ENCODE measurements at regions not wholly inside any gene's neighbourhood (a gene's known extent, or its start where the extent isn't known, plus 50 kb on each side); places are given as distances from the start of the nearest gene placed in this dataset.
"Not testable (repeated sequence)": the region's sequence is repeated elsewhere in the genome, so short reads cannot be mapped to it uniquely, and the experiment has no call there.

DNA sequence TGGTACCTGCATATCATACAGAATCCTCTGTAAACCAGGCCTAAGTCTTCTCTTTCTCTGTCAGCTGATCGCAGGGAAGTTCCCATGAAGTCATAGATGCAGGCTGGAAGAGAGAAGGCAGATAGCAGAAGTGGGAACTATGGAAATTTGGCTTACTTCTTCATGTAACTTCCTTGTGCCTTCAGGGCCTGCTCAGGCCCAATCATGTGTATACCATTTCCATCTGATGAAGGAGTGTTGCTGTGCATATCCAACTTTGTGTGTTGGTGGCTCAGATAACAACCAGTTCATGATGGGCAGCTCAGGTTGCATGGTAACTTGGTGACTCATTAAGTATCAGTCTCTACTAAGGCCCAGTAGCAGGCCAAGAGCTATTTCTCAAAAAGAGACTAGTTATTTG, 53.1 kb upstream of the CEP295 start:
- Mint-ChIP-seq H3K4me3 (no peak overlapping the region), H3K36me3 (no peaks in the 10 kb centered on the region), H3K27me3 (peaks cover 3 to 4% (median 3%) of the 10 kb centered on the region in 3 donors), H3K9me3 (peaks cover 0 to 2% (median 0%) of the 10 kb centered on the region in 7 donors), H3K4me1 (no peaks in the 10 kb centered on the region), H3K27ac (no peak overlapping the region)
- ATAC-seq (ENCODE audit: low read depth in 2 of 2) (no peak), DNase-seq (no peak)

DNA sequence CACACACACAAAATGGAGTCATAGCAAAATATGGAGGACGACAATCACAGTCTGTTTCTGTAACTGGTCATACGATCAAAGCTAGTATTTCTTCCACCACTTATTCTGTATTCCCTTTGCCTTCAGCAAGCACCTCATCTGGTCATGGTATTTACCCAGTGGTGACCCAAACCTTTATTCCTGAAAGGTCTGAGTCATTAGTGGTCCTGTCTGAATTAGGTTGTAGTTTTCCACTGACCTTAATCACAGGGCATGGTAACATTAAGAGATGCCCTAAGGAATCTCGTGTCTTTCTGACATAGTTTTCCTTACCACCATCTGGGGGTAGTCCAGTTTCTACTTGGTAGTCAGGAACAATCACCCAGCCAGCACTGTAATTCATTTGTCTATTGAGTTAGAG, 54.8 kb upstream of the CEP295 start:
- Mint-ChIP-seq H3K4me1 (no peaks in the 10 kb centered on the region), H3K9me3 (peaks cover 0 to 4% (median 0%) of the 10 kb centered on the region in 7 donors), H3K4me3 (no peak overlapping the region), H3K27ac (no peak overlapping the region), H3K36me3 (no peaks in the 10 kb centered on the region), H3K27me3 (peaks cover 4 to 8% (median 4%) of the 10 kb centered on the region in 3 donors)
- ATAC-seq (ENCODE audit: low read depth in 2 of 2) (no peak), DNase-seq (no peak)

DNA sequence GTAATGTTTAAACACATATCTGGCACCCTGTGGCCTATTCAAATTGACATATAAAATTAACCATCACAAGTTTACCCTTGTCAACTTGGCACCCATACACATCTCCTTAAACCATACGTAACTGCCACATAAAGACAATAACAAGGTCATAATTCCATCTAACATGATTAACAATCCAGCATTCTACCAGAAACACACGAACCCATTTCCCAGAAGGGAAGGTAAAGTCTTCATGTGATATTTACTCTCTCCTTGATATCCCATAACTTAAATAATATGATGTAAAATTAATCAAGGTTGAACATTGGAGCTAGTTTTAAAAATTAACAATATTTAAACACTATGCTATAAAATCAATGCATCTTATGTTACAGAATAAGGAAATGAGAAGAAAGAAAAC, 55.2 kb upstream of the CEP295 start:
- H3K27me3 Mint-ChIP-seq, result peaks cover 4 to 8% (median 4%) of the 10 kb centered on the region in 3 donors
- H3K4me3 Mint-ChIP-seq, result no peak overlapping the region
- no peak for DNase-seq
- H3K4me1 Mint-ChIP-seq, result no peaks in the 10 kb centered on the region
- H3K27ac Mint-ChIP-seq, result no peak overlapping the region
- ATAC-seq (ENCODE audit: low read depth in 2 of 2), result no peak
- peaks cover 0 to 4% (median 0%) of the 10 kb centered on the region in 7 donors for H3K9me3 Mint-ChIP-seq
- H3K36me3 Mint-ChIP-seq, result no peaks in the 10 kb centered on the region

DNA sequence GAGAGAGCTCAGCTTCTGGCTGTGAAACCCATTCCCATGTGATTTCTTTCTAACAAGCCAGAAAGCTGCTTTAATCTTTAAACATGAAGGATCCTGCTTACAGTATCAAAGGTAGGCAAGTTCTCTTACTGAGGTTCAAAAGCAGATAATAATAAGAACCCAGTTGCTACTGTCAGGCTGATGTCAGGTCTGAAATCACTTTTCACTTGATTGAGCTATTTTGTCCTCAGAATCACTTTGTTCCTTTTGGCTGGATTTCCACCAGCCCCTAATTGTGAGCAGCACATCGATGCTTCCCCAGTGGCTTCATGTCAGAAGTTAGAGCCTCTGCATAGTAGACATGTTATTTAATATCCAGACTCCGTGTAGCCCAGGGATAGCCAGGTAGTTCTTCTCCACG, 55.8 kb upstream of the CEP295 start:
- H3K27ac Mint-ChIP-seq, result no peak overlapping the region
- ATAC-seq (ENCODE audit: low read depth in 2 of 2), result no peak
- no peak for DNase-seq
- peaks cover 4 to 8% (median 4%) of the 10 kb centered on the region in 3 donors for H3K27me3 Mint-ChIP-seq
- no peaks in the 10 kb centered on the region for H3K36me3 Mint-ChIP-seq
- peaks cover 0 to 4% (median 0%) of the 10 kb centered on the region in 7 donors for H3K9me3 Mint-ChIP-seq
- H3K4me3 Mint-ChIP-seq, result no peak overlapping the region
- no peaks in the 10 kb centered on the region for H3K4me1 Mint-ChIP-seq

DNA sequence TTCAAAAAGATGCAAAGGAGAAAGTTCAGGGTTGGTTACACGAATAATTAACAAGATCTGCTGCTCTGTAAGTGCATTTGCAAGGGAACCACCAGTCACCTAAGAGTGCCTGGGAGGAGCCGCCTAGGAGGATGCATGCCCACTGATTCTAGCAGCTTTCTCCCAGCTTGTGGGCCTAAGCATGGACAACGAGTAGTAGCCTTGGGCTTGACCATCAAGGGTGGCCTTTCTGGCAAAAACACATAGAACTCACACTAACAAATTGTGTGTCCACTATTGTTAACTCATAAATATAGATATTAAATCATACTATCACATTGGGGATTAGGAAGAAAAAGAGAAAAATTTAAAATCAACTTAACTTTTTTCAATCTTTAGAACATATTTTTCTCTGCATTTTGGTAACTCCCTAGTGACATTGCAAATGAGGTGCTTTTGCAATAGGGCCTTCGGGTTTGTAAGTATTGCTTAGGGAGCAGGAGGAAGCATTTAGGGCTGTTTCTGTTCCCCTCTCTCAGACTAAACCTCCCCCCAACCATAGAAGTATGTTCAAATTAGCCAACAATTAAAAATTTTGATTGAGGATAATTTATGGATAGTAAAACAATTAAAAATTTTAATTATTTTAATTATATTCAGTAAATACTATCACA, 57.3 kb upstream of the CEP295 start:
- H3K27me3 Mint-ChIP-seq, result peaks cover 7 to 17% (median 8%) of the 10 kb centered on the region in 3 donors
- no peaks in the 10 kb centered on the region for H3K36me3 Mint-ChIP-seq
- ATAC-seq (ENCODE audit: low read depth in 2 of 2) (no peak), DNase-seq (no peak)
- peaks cover 0 to 4% (median 0%) of the 10 kb centered on the region in 7 donors for H3K9me3 Mint-ChIP-seq
- no peak overlapping the region for H3K27ac Mint-ChIP-seq
- no peak overlapping the region for H3K4me3 Mint-ChIP-seq
- H3K4me1 Mint-ChIP-seq, result no peaks in the 10 kb centered on the region

DNA sequence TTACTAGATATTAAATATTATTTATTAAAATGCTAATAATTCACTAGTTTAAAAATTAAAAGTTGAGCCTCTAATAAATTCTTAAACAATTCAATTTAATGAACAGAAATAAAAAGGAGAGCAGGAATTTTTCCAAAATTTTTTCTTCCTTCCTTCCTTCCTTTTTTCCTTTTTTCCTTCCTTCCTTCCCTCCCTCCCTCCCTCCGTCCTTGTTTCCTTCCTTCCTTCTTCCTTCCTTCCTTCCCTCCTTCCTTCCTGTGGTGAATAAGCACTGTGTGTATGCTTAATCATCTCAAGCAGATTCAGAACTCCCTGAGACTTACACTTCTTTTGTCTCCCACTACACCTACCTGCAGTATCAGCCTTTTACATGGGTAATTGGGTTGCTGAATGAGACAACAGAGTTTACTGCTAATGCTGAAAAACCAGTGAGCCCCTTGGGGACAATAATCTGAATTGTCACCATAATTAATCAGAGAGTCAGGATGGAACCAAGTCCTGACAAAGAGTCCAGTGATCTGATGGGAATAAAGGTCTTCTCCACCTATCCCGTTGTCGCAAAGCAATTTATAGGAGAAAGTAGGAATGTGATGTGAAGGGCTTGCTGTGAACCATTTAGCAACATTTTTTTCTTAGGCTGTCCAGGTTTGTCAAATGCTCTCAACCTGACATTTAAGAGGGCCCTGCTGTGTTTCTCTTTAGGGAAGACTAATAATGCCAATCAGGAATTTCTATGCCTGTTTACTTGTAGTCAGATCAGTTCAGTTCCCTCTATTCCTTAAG, 58.1 kb upstream of the CEP295 start:
- Mint-ChIP-seq H3K9me3 (peaks cover 0 to 4% (median 0%) of the 10 kb centered on the region in 7 donors), H3K4me1 (no peaks in the 10 kb centered on the region), H3K36me3 (no peaks in the 10 kb centered on the region), H3K27ac (peak overlapping the region in 1 of 6 donors; percentile 49), H3K4me3 (peak overlapping the region in 1 of 8 donors; percentile 10), H3K27me3 (peaks cover 10 to 24% (median 15%) of the 10 kb centered on the region in 3 donors)
- DNase-seq (no peak), ATAC-seq (ENCODE audit: low read depth in 2 of 2) (no peak)

DNA sequence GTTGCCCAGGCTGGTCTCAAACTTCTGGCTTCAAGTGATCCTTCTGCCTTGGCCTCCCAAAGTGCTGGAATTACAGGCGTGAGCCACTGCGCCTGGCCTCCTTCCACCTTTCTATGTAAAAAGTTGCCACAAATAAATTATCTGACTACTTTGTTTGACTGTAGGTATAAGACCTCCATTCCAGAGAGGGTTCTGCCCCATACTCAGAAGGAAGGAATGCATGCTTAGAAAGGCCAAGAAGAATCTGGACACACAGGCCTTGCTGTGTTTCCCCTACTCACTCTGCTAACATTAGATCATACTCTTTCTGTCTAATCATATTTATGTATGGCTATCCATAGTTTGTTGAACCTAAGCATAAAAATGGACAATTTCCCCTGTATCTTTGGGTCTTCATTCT, 53.0 kb upstream of the SMCO4 start:
- H3K4me1 Mint-ChIP-seq; DNase-seq; H3K9me3 Mint-ChIP-seq; H3K36me3 Mint-ChIP-seq; H3K27ac Mint-ChIP-seq; ATAC-seq (ENCODE audit: low read depth in 2 of 2): not testable (repeated sequence)
- H3K4me3 Mint-ChIP-seq, result peak overlapping the region in 1 of 8 donors; percentile 17
- peaks cover 15 to 19% (median 19%) of the 10 kb centered on the region in 3 donors for H3K27me3 Mint-ChIP-seq

Measured in naive B cell (primary cell).